Head of caudate nucleus (tissue), 42 donors: ENCODE measurements at regions not wholly inside any gene's neighbourhood (a gene's known extent, or its start where the extent isn't known, plus 50 kb on each side); places are given as distances from the start of the nearest gene placed in this dataset.
A peak's percentile ranks its signal among the peaks of the same experiment; 100 is the strongest.

Experiments used
- DNase-seq, 42 donors: peaks; one replicate each; pipeline versions ENCODE4 v3.0.0 to v3.0.0-alpha.2; 2020 to 2021; ENCODE audit warnings: mixed read lengths in 7 of 42
- intact Hi-C: fragments of 100-400 bp; cut with DNase I; formaldehyde crosslinking; loops from one replicate; pipeline ENCODE4 v1.15.0; 2022

GRCh38 chr11:127115844-127116243, 115.3 kb upstream of the KIRREL3 start:
- DNase-seq, result no peak
- intact Hi-C loops, result no loop called here

- intact Hi-C loops, result no loop called here
- peak in 2 of 42 donors; percentile 33 to 42 for DNase-seq
Measured at GRCh38 chr11:127114035-127114434, 113.5 kb upstream of the KIRREL3 start.

- peak in 20 of 42 donors; percentile 5 to 44 (median 30) for DNase-seq
- intact Hi-C loops, result no loop called here
Measured at GRCh38 chr11:127110542-127110941, 110.0 kb upstream of the KIRREL3 start.

GRCh38 chr11:127109796-127110480, 109.4 kb upstream of the KIRREL3 start:
- intact Hi-C loops, result no loop called here
- no peak for DNase-seq

- intact Hi-C loops, result no loop called here
- no peak for DNase-seq
Measured at GRCh38 chr11:127108838-127109237, 108.3 kb upstream of the KIRREL3 start.

- intact Hi-C loops, result no loop called here
- DNase-seq, result no peak
Measured at GRCh38 chr11:127106938-127107337, 106.4 kb upstream of the KIRREL3 start.

GRCh38 chr11:127105593-127106541, 105.3 kb upstream of the KIRREL3 start:
- no peak for DNase-seq
- intact Hi-C loops, result no loop called here

GRCh38 chr11:127103586-127104388, 103.2 kb upstream of the KIRREL3 start:
- intact Hi-C loops, result no loop called here
- DNase-seq, result no peak

GRCh38 chr11:127098684-127099083, 98.1 kb upstream of the KIRREL3 start:
- no peak for DNase-seq
- intact Hi-C loops, result no loop called here

GRCh38 chr11:127080735-127081134, 80.2 kb upstream of the KIRREL3 start:
- no peak for DNase-seq
- intact Hi-C loops, result no loop called here

GRCh38 chr11:127075758-127076157, 75.2 kb upstream of the KIRREL3 start:
- intact Hi-C loops, result loop anchor here (10.0 kb wide), 1 partner anchor 71 kb away; the partner anchor contains the start of gene KIRREL3
- DNase-seq, result peak in 1 of 42 donors; percentile 28

- intact Hi-C loops, result loop anchor here (10.0 kb wide), 1 partner anchor 69 kb away; the partner anchor contains the start of gene KIRREL3
- DNase-seq, result peak in 41 of 42 donors; percentile 27 to 89 (median 63)
Measured at GRCh38 chr11:127074151-127074761, 73.7 kb upstream of the KIRREL3 start.

- peak in 2 of 42 donors; percentile 12 to 47 for DNase-seq
- intact Hi-C loops, result loop anchor here (10.0 kb wide), 1 partner anchor 69 kb away; the partner anchor contains the start of gene KIRREL3
Measured at GRCh38 chr11:127073621-127074020, 73.1 kb upstream of the KIRREL3 start.

GRCh38 chr11:127071606-127072005, 71.0 kb upstream of the KIRREL3 start:
- intact Hi-C loops, result loop anchor here (10.0 kb wide), 1 partner anchor 67 kb away; the partner anchor contains the start of gene KIRREL3
- DNase-seq, result peak in 1 of 42 donors; percentile 31

GRCh38 chr11:127070808-127071207, 70.2 kb upstream of the KIRREL3 start:
- peak in 1 of 42 donors; percentile 1 for DNase-seq
- intact Hi-C loops, result loop anchor here (10.0 kb wide), 1 partner anchor 66 kb away; the partner anchor contains the start of gene KIRREL3

- intact Hi-C loops, result no loop called here
- DNase-seq, result peak in 1 of 42 donors; percentile 35
Measured at GRCh38 chr11:127066401-127067090, 66.0 kb upstream of the KIRREL3 start.

GRCh38 chr11:127063241-127063640, 62.7 kb upstream of the KIRREL3 start:
- no peak for DNase-seq
- intact Hi-C loops, result no loop called here

GRCh38 chr11:127061947-127062346, 61.4 kb upstream of the KIRREL3 start:
- intact Hi-C loops, result no loop called here
- DNase-seq, result no peak
